ENCODE measurements at regions not wholly inside any gene's neighbourhood (a gene's known extent, or its start where the extent isn't known, plus 50 kb on each side); places are given as distances from the start of the nearest gene placed in this dataset.
"Not testable (repeated sequence)": the region's sequence is repeated elsewhere in the genome, so short reads cannot be mapped to it uniquely, and the experiment has no call there.

GRCh38 chr7:124630395-124630794 lies 135.2 kb downstream of the GPR37 start:
- intact Hi-C loops (cut with DNase I) = no loop called here
- H3K27me3 ChIP-seq = no peaks in the 10 kb centered on the region
- H3K9me3 ChIP-seq = peaks cover 0 to 8% (median 0%) of the 10 kb centered on the region in 4 donors
- H3K36me3 ChIP-seq = no peaks in the 10 kb centered on the region
- DNase-seq = no peak
- no peaks in the 10 kb centered on the region for H3K4me1 ChIP-seq
- no peak overlapping the region for H3K27ac ChIP-seq
- WGBS, 2 donors = 69 to 75% methylated on average over 3 of the region's 3 CpGs
- no peak overlapping the region for H3K4me3 ChIP-seq
- TF ChIP-seq POLR2A (IDR thresholded peaks at IDR 0.05) (no peak), POLR2AphosphoS5 (IDR thresholded peaks at IDR 0.05) (no peak), EP300 (IDR thresholded peaks at IDR 0.05) (no peak), CTCF (IDR thresholded peaks at IDR 0.05) (no peak)

- WGBS, 2 donors = 92 to 93% methylated on average over 1 of the region's 1 CpG
- Histone ChIP-seq H3K4me1 (no peaks in the 10 kb centered on the region), H3K4me3 (no peak overlapping the region), H3K27me3 (no peaks in the 10 kb centered on the region), H3K27ac (no peak overlapping the region), H3K9me3 (no peaks in the 10 kb centered on the region), H3K36me3 (no peaks in the 10 kb centered on the region)
- intact Hi-C loops (cut with DNase I) = no loop called here
- no peak for DNase-seq
- TF ChIP-seq CTCF (IDR thresholded peaks at IDR 0.05) (no peak), EP300 (IDR thresholded peaks at IDR 0.05) (no peak)
These were observed 146.7 kb downstream of the GPR37 start for GRCh38 chr7:124618871-124619270.

GRCh38 chr7:124618051-124618450 lies 147.5 kb downstream of the GPR37 start:
- H3K27ac ChIP-seq; H3K4me3 ChIP-seq; intact Hi-C loops (cut with DNase I); H3K27me3 ChIP-seq; H3K9me3 ChIP-seq; H3K4me1 ChIP-seq; DNase-seq; H3K36me3 ChIP-seq: not testable (repeated sequence)
- 82 to 83% methylated on average over 2 of the region's 2 CpGs for WGBS, 2 donors

GRCh38 chr7:124603066-124603465 lies 162.5 kb downstream of the GPR37 start:
- WGBS, 2 donors = 88 to 93% methylated on average over 1 of the region's 1 CpG
- H3K36me3 ChIP-seq = no peaks in the 10 kb centered on the region
- intact Hi-C loops (cut with DNase I) = no loop called here
- no peak overlapping the region for H3K4me3 ChIP-seq
- no peak overlapping the region for H3K27ac ChIP-seq
- no peak for DNase-seq
- TF ChIP-seq POLR2AphosphoS5 (IDR thresholded peaks at IDR 0.05) (no peak), POLR2A (IDR thresholded peaks at IDR 0.05) (no peak), EP300 (IDR thresholded peaks at IDR 0.05) (no peak), CTCF (IDR thresholded peaks at IDR 0.05) (no peak)
- H3K9me3 ChIP-seq = no peaks in the 10 kb centered on the region
- H3K4me1 ChIP-seq = no peaks in the 10 kb centered on the region
- no peaks in the 10 kb centered on the region for H3K27me3 ChIP-seq

- intact Hi-C loops (cut with DNase I) = no loop called here
- no peaks in the 10 kb centered on the region for H3K4me1 ChIP-seq
- H3K9me3 ChIP-seq = no peaks in the 10 kb centered on the region
- no peak for DNase-seq
- TF ChIP-seq POLR2A (IDR thresholded peaks at IDR 0.05) (no peak), EP300 (IDR thresholded peaks at IDR 0.05) (no peak), CTCF (IDR thresholded peaks at IDR 0.05) (no peak), POLR2AphosphoS5 (IDR thresholded peaks at IDR 0.05) (no peak)
- H3K4me3 ChIP-seq = no peak overlapping the region
- no peaks in the 10 kb centered on the region for H3K36me3 ChIP-seq
- H3K27ac ChIP-seq = no peak overlapping the region
- H3K27me3 ChIP-seq = no peaks in the 10 kb centered on the region
These were observed 168.1 kb downstream of the GPR37 start for GRCh38 chr7:124597509-124597908.

Measured in sigmoid colon (tissue), 6 donors.